Stimulated activated naive CD4-positive, alpha-beta T cell (primary cell): ENCODE measurements at regions not wholly inside any gene's neighbourhood (a gene's known extent, or its start where the extent isn't known, plus 50 kb on each side); places are given as distances from the start of the nearest gene placed in this dataset.
"Not testable (repeated sequence)": the region's sequence is repeated elsewhere in the genome, so short reads cannot be mapped to it uniquely, and the experiment has no call there.

ENCODE experiments used
- DNase-seq, 6 experiments: peaks; one replicate each; lab custom pipeline; 2025; lab: John Stamatoyannopoulos, UW

DNA sequence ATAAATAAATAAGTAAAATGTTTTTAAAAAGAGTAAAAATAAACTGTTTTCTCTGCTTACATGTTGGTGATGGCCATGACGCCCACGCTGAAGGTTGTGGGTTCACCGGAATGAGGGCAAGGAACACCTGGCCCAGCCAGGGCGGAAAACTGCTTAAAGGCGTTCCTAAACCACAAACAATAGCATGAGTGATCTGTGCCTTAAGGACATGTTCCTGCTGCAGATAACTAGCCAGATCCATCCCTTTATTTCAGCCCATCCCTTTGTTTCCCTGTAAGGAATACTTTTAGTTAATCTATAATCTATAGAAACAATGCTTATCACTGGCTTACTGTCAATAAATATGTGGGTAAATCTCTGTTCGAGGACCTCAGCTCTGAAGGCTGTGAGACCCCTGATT lies 63.3 kb upstream of the CEP78 start:
- not testable (repeated sequence) for DNase-seq

GRCh38 chr9:78171651-78172050 lies 64.2 kb upstream of the CEP78 start:
- DNase-seq, result no peak

- DNase-seq, result no peak
Observed at GRCh38 chr9:78169125-78169524, 66.8 kb upstream of the CEP78 start.

GRCh38 chr9:78167356-78167755 lies 68.5 kb upstream of the CEP78 start:
- no peak for DNase-seq

DNA sequence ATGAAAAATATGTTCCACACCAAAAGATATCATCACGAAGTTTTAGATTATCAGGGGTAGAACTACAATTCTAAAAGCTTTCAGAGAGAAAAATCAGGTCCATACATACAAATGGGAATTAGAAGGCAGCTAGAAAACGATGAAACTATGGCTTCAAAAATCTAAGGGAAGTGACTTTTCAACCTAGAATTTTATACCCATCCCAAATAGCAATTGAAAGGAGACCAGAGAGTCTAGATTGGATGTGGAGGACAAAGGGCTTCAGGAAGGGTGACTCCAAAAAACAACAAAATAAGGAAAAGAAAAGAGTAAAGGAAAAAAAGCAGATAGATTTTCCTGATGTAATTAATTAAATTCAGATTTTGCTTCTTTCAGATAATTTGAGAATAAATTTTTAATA lies 72.0 kb upstream of the CEP78 start:
- no peak for DNase-seq

GRCh38 chr9:78158286-78158685 lies 77.6 kb upstream of the CEP78 start:
- DNase-seq, result peak in 2 of 6 experiments; percentile 2 to 10

- DNase-seq, result no peak
Observed at GRCh38 chr9:78150983-78151356, 84.9 kb upstream of the CEP78 start.

- no peak for DNase-seq
Observed at GRCh38 chr9:78150312-78150982, 85.4 kb upstream of the CEP78 start.

GRCh38 chr9:78149702-78150291 lies 86.1 kb upstream of the CEP78 start:
- DNase-seq, result no peak

DNA sequence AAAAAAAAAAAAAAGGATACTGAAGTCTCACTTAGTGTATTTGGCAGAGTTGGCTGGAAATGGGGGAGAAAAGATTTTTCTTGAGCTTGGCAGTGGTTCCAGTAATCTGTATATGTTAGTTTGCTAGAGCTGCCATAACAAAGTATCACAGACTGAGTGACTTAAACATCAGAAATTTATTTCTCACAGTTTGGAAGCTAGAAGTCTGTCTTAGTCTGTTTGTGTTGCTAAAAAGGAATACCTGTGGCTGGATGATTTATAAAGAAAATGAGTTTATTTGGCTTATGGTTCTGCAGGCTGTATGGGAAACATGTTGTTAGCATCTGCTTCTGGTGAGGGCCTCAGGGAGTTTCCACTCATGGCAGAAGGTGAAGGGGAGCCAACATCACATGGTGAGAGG lies 89.6 kb upstream of the CEP78 start:
- DNase-seq, result no peak

DNA sequence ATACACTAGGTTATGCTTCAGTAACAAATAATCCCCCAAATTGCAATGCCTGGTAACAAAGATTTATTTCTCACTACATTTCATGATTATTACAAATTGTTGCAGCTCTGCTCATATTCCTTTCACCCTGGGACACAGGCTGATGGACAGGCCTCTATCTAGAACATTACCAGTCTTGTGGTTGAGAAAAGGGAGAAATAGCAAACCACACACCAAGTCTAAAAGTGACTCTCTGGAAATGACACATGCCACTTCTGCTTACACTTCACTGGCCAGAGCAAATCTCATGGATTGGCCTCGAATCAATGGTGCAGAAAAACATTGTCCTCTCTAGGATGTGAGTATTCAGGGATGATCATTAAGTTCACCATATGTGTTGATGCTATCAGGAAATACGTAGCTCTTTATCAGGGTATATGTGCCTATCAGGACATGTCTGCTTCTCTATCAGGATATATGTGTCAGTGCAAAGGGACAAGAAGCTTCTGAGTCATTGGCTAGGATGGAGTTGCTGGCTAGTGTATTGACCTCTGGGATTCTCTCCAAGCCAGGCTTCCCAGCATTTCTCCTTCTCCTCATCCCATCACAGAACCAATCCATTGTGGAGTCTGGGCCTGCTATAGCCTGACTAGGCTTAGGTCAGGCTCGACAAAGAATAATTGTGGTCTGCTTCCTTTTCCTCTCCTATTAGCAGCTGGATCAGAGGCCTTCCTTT lies 91.1 kb upstream of the CEP78 start:
- no peak for DNase-seq

- DNase-seq, result no peak
Observed at GRCh38 chr9:78144008-78144381, 91.9 kb upstream of the CEP78 start.

GRCh38 chr9:78143281-78144007 lies 92.4 kb upstream of the CEP78 start:
- DNase-seq, result no peak

DNA sequence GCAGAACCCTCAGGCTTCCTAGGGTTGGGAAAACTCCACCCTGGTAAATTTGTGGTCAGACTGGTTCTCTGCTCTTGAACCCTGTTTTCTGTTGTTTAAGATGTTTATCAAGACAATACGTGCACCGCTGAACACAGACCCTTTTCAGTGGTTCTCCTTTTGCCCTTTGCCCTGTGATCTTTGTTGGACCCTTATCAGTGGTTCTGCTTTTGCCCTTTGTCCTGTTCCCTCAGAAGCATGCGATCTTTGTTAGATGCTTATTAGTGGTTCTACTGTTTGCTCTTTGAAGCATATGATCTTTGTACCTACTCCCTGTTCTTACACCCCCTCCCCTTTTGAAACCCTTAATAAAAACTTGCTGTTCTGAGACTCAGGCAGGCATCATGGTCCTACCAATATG lies 93.6 kb upstream of the CEP78 start:
- not testable (repeated sequence) for DNase-seq

GRCh38 chr9:78133751-78134150 lies 102.1 kb upstream of the CEP78 start:
- DNase-seq, result no peak

- peak in 3 of 6 experiments; percentile 31 to 39 (median 35) for DNase-seq
Observed at GRCh38 chr9:78132701-78133058, 101.1 kb upstream of the GNAQ start.

GRCh38 chr9:78131969-78132700 lies 100.5 kb upstream of the GNAQ start:
- DNase-seq, result no peak

DNA sequence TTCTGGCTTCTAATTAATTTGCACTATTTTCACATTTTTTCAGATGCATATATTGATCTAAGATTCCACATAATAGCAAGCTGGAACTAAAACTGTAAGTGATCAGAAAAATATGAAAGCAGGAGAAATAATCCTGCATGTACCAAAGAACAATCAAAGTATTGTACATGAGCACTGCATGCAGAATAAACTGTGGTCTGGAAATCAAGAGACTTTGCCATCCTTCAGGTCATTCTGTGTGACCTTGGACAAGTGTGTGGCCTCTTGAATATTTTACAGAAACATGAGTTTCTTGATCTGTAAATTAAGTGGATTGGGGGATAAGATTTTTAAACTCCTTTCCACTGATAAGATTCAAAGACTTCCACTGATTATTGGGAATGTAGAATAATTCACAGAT lies 99.2 kb upstream of the GNAQ start:
- no peak for DNase-seq

DNA sequence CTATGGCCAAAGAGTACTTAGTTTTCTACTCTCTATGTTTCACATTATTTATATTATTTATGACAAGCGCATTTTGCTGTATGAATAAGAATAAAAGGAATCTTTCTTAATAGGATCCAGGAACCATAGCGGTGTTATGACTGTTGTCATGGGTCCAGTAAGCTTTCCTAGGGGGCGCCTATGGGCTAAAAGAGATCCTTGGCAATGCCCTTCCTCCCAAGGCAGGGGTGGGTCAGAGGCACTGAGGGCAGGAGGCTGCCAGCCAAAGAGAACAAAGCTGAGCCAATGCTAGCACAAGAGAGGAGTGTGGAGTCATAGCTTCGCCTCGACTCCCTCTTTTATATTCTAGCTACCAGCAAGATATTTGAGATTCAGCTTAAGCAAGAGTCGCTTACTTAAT lies 98.4 kb upstream of the GNAQ start:
- DNase-seq, result no peak

DNA sequence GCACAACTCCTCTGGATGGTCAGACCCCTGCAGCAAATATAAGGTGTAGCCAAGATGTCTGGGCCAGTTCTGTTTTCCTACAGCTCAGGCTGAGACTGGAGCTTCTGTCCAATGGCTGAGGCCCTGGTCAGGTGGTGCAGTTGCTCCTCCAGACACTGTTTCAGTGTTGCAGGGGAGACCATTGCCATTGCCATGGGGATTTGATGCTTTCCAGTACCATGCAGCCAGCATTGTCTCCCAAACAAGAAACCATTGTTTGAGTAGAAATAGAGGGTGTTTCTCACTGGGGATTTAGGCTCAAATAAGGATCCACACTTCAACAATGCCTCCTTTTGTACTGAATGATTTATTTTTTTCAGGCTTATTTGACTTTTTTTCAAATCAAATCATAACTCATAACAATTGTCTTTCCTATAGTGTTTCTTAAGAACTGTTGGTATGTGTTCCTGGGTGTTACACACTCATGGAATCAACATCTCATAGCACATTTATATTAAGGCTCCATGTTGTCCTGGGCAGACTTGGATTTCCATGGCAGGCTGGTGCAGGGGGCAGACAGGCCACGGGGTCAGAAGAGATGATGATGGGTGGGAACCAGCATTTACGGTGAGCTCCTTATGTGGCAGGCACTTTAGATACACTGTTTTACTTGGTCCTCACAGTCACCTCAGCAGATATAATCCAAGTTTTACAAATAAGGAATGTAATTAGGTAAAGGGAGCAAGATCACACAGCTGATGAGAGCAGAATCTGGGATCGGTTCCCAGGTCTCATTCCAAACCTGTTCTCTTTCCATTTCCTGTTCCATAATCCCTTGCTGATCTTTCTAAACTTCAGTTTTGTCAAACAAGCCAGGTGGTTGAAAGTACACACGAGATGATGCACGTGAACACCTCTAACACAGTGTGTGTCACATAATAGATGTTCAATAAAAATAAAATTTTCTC lies 95.9 kb upstream of the GNAQ start:
- DNase-seq, result no peak

DNA sequence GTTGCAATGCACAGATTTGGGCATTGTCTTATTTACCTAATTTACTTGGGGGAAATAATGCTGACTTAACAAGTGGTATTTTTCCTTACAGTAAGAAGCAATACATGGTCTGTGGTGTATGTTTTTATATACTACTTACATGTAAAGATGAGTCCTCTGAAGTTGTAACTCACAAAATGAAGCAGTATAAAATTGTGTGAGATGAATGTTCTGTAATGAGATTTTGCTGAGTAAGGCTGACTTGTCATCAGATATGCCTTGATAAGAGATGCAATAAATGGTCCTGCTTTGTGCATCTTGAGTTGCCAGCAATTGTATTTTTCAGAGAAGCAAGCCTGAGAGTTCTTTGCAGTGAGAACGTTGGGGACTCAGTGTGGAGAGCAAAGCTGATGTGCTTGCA lies 92.2 kb upstream of the GNAQ start:
- DNase-seq, result no peak
